Central memory CD8-positive, alpha-beta T cell (primary cell): ENCODE measurements at regions not wholly inside any gene's neighbourhood (a gene's known extent, or its start where the extent isn't known, plus 50 kb on each side); places are given as distances from the start of the nearest gene placed in this dataset.
"Not testable (repeated sequence)": the region's sequence is repeated elsewhere in the genome, so short reads cannot be mapped to it uniquely, and the experiment has no call there.

Experiments
- ATAC-seq: fragments of 150-1000 bp; cut with Tn5 transposase; replicated peaks from 2 replicates; pipeline ENCODE4 v1.10.0; 2022; ENCODE audit warnings: mild to moderate bottlenecking, moderate FRiP score, moderate number of reproducible peaks; ENCODE audit not compliant: poor library complexity, severe bottlenecking; ENCODE audit errors: extremely low read depth
- DNase-seq, 2 donors: peaks; one replicate each; pipeline ENCODE4 v3.0.0; 2021; ENCODE audit warnings: low spot score in 2 of 2
- H3K27ac Mint-ChIP-seq: one replicate; pipeline ENCODE4 v1.8.0; 2022; ENCODE audit warnings: low read depth, mild to moderate bottlenecking, moderate library complexity, mixed read lengths
- H3K27me3 Mint-ChIP-seq: one replicate; pipeline ENCODE4 v1.8.0; 2022; ENCODE audit warnings: mixed read lengths
- H3K36me3 Mint-ChIP-seq: one replicate; pipeline ENCODE4 v1.8.0; 2022; ENCODE audit warnings: mild to moderate bottlenecking, moderate library complexity, mixed read lengths; ENCODE audit not compliant: insufficient read depth
- H3K4me1 Mint-ChIP-seq: one replicate; pipeline ENCODE4 v1.8.0; 2022; ENCODE audit warnings: mixed read lengths
- H3K4me3 Mint-ChIP-seq: one replicate; pipeline ENCODE4 v1.8.0; 2022; ENCODE audit warnings: mild to moderate bottlenecking, moderate library complexity, mixed read lengths
- H3K9me3 Mint-ChIP-seq: one replicate; pipeline ENCODE4 v1.8.0; 2022; ENCODE audit warnings: mixed read lengths

GRCh38 chr3:152891678-152892077 lies 56.7 kb downstream of the P2RY1 start:
- H3K4me3 Mint-ChIP-seq = no peak overlapping the region
- ATAC-seq (no peak), DNase-seq (no peak)
- peaks cover 7% of the 10 kb centered on the region for H3K9me3 Mint-ChIP-seq
- H3K27ac Mint-ChIP-seq = no peak overlapping the region
- no peaks in the 10 kb centered on the region for H3K36me3 Mint-ChIP-seq
- H3K27me3 Mint-ChIP-seq = no peaks in the 10 kb centered on the region
- no peaks in the 10 kb centered on the region for H3K4me1 Mint-ChIP-seq

DNA sequence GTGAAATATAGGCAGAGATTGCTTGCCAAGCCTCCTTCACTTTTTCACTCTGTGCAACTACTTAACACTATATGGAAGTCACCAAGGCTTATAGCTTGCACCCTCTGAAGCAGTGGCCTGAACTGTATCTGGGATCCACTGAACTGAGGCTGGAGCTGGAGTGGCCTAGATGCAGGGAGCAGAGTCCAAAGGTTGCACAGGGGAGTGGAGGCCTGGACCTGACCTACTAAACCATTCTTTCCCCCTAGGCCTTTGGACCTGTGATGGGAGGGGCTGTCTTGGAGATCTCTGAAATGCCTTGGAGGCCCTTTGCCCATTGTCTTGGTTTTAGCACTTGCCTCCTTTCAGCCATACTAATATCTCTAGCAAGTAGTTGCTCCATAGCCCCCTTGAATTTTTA lies 57.5 kb downstream of the P2RY1 start:
- Mint-ChIP-seq H3K27me3 (no peaks in the 10 kb centered on the region), H3K4me3 (no peak overlapping the region), H3K4me1 (no peaks in the 10 kb centered on the region), H3K9me3 (peaks cover 7% of the 10 kb centered on the region), H3K36me3 (no peaks in the 10 kb centered on the region), H3K27ac (no peak overlapping the region)
- DNase-seq (no peak), ATAC-seq (no peak)

DNA sequence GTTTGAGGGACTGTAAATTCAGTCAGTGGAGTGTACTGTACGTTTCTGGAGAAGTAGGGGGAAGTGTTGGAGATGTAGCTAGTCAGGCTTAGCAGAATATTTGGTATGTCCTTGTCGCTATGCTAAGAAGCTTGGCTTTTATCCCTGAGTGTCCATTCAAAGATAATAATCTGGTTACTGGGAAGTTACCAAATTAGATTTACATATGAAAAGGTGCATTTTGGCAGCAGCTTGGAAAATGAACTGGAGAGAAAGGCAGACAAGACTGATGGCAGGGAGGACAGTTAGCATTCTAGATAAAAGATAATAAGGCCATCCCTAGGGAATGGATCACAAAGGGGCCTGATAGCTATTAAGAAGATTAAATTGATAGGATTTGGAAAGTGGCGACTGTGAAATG lies 58.7 kb downstream of the P2RY1 start:
- Mint-ChIP-seq H3K4me3 (no peak overlapping the region), H3K27ac (no peak overlapping the region), H3K36me3 (no peaks in the 10 kb centered on the region), H3K9me3 (peaks cover 7% of the 10 kb centered on the region), H3K27me3 (no peaks in the 10 kb centered on the region), H3K4me1 (no peaks in the 10 kb centered on the region)
- no peak for DNase-seq
- no peak for ATAC-seq

- no peaks in the 10 kb centered on the region for H3K27me3 Mint-ChIP-seq
- H3K9me3 Mint-ChIP-seq = no peaks in the 10 kb centered on the region
- ATAC-seq = no peak
- H3K27ac Mint-ChIP-seq = no peak overlapping the region
- H3K4me1 Mint-ChIP-seq = no peaks in the 10 kb centered on the region
- no peaks in the 10 kb centered on the region for H3K36me3 Mint-ChIP-seq
- no peak overlapping the region for H3K4me3 Mint-ChIP-seq
- no peak for DNase-seq
Observed at GRCh38 chr3:152899306-152899705, 64.4 kb downstream of the P2RY1 start.

- Mint-ChIP-seq H3K27me3 (no peaks in the 10 kb centered on the region), H3K27ac (no peak overlapping the region), H3K4me3 (no peak overlapping the region), H3K9me3 (no peaks in the 10 kb centered on the region), H3K36me3 (no peaks in the 10 kb centered on the region), H3K4me1 (no peaks in the 10 kb centered on the region)
- ATAC-seq (no peak), DNase-seq (no peak)
Observed at GRCh38 chr3:152902141-152902669, 67.3 kb downstream of the P2RY1 start.

DNA sequence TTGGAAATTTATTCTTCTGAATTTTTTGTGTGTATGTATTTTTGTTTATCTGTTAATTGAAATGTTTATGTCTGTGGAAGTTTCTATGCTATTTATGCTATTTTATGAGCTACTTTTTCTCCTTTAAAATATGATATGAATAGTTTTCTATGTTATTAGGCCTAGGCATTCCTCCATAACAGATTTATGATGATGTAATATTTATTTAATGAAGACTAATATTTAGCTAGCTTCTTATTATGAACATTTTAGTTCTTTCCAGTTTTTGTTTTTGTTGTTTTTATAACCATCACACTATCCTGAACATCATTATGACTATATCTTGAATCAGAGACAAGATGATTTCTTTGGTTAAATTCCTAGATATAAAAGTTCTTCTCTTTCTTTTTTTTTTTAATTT lies 70.7 kb downstream of the P2RY1 start:
- ATAC-seq (no peak), DNase-seq (no peak)
- H3K27me3 Mint-ChIP-seq = no peaks in the 10 kb centered on the region
- H3K27ac Mint-ChIP-seq = no peak overlapping the region
- no peaks in the 10 kb centered on the region for H3K4me1 Mint-ChIP-seq
- H3K4me3 Mint-ChIP-seq = no peak overlapping the region
- H3K9me3 Mint-ChIP-seq = peaks cover 6% of the 10 kb centered on the region
- H3K36me3 Mint-ChIP-seq = no peaks in the 10 kb centered on the region

GRCh38 chr3:152909180-152909883 lies 74.4 kb downstream of the P2RY1 start:
- H3K4me3 Mint-ChIP-seq = no peak overlapping the region
- H3K27ac Mint-ChIP-seq = no peak overlapping the region
- DNase-seq (no peak), ATAC-seq (no peak)
- no peaks in the 10 kb centered on the region for H3K36me3 Mint-ChIP-seq
- H3K27me3 Mint-ChIP-seq = peaks cover 6% of the 10 kb centered on the region
- peaks cover 6% of the 10 kb centered on the region for H3K9me3 Mint-ChIP-seq
- no peaks in the 10 kb centered on the region for H3K4me1 Mint-ChIP-seq

- no peaks in the 10 kb centered on the region for H3K4me1 Mint-ChIP-seq
- H3K27ac Mint-ChIP-seq = no peak overlapping the region
Observed at GRCh38 chr3:152910211-152910610, 75.3 kb downstream of the P2RY1 start.

DNA sequence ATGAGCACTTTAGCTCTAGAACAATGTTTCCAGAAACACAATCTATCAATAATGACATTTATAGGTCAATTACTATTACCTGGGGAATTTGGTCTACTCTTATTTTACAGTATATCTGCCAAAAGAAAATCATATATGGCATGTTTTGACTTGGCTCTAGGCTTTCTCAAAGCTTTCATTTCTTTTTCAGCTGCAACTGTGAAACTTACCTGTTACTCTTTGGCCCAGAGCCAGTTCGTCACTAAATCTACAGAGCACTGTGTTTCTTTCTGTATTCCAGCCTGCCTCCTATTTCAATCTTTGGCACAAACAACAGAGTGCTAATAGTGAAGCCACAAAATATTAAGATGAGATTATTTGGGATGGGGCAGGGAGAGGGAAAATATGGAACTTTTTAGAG lies 76.0 kb downstream of the P2RY1 start:
- peaks cover 6% of the 10 kb centered on the region for H3K27me3 Mint-ChIP-seq
- H3K4me1 Mint-ChIP-seq = no peaks in the 10 kb centered on the region
- H3K27ac Mint-ChIP-seq = no peak overlapping the region
- H3K36me3 Mint-ChIP-seq = no peaks in the 10 kb centered on the region
- ATAC-seq = no peak
- no peak overlapping the region for H3K4me3 Mint-ChIP-seq
- H3K9me3 Mint-ChIP-seq = peaks cover 6% of the 10 kb centered on the region
- no peak for DNase-seq

More at GRCh38 chr3:152910211-152910610, 75.3 kb downstream of the P2RY1 start:
- DNase-seq (no peak), ATAC-seq (no peak)
- Mint-ChIP-seq H3K36me3 (no peaks in the 10 kb centered on the region), H3K9me3 (peaks cover 6% of the 10 kb centered on the region), H3K27me3 (peaks cover 6% of the 10 kb centered on the region), H3K4me3 (no peak overlapping the region)

GRCh38 chr3:152914743-152915142 lies 79.8 kb downstream of the P2RY1 start:
- H3K9me3 Mint-ChIP-seq, ATAC-seq, H3K4me1 Mint-ChIP-seq, H3K27ac Mint-ChIP-seq, H3K27me3 Mint-ChIP-seq, DNase-seq, H3K36me3 Mint-ChIP-seq, H3K4me3 Mint-ChIP-seq: not testable (repeated sequence)

DNA sequence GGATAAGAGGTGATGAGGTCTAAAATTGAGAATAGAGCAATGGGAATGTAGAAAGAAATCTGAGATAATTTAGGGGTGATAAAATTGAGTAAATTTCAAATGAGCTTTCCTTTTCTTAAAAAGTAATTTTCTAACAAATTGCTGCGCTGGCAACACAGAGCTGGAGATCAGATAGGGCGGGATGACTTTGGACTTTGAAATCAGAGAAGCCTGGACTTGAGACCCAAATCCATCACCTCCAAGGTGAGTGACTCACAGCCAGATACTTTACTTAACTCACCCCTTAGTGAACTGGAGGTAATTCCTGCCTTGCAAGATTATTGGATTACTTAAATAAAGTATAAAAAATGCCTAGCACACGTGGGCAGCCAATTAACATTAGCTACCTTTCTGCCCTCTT lies 80.8 kb downstream of the P2RY1 start:
- Mint-ChIP-seq H3K4me3 (no peak overlapping the region), H3K9me3 (peaks cover 4% of the 10 kb centered on the region), H3K27ac (no peak overlapping the region), H3K36me3 (no peaks in the 10 kb centered on the region), H3K4me1 (no peaks in the 10 kb centered on the region), H3K27me3 (peaks cover 6% of the 10 kb centered on the region)
- no peak for DNase-seq
- no peak for ATAC-seq

DNA sequence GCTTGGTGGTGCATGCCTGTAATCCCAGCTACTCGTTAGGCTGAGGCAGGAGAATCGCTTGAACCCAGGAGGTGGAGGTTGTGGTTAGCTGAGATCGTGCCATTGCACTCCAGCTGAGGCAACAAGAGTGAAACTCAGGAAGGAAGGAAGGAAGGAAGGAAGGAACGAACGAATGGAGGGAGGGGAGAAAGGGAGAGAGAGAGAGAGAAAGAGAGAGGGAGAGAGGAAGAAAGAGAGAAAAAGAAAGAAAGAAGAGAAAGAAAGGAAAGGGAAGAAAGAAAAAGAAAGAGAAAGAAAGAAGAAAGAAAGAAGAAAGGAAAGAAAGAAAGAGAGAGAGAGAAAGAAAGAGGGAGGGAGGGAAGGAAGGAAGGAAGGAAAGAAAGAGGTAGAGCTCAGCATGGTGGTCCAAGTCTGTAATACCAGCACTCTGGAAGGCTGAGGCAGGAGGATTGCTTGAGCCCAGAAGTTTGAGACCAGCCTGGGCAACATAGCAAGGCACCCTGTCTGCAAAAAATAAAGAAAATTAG lies 81.9 kb downstream of the P2RY1 start:
- no peaks in the 10 kb centered on the region for H3K4me1 Mint-ChIP-seq
- no peak overlapping the region for H3K27ac Mint-ChIP-seq
- ATAC-seq (no peak), DNase-seq (no peak)
- no peaks in the 10 kb centered on the region for H3K36me3 Mint-ChIP-seq
- no peak overlapping the region for H3K4me3 Mint-ChIP-seq
- peaks cover 4% of the 10 kb centered on the region for H3K9me3 Mint-ChIP-seq
- H3K27me3 Mint-ChIP-seq = peaks cover 6% of the 10 kb centered on the region

DNA sequence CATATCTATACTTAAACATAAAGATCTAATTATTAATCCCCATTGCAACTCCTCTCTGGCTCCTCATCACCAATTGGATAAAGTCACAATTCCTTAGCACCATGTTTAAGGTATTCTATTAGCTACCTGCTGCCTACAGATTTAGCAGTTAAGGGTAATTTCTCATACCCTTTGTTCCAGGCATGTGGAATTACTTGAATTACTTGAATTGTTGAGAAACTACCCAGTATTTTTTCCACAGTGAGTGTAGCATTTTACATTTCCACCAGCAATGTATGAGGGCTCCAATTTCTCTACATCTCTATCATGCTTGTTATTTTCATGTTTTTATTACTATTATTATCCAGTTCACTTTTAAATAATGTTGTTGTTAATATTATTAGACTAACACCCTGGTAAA lies 86.4 kb downstream of the P2RY1 start:
- DNase-seq (no peak), ATAC-seq (no peak)
- H3K36me3 Mint-ChIP-seq = no peaks in the 10 kb centered on the region
- H3K27ac Mint-ChIP-seq = no peak overlapping the region
- peaks cover 4% of the 10 kb centered on the region for H3K9me3 Mint-ChIP-seq
- H3K27me3 Mint-ChIP-seq = peaks cover under 1% of the 10 kb centered on the region
- no peak overlapping the region for H3K4me3 Mint-ChIP-seq
- no peaks in the 10 kb centered on the region for H3K4me1 Mint-ChIP-seq
